WERI-Rb-1 (cell line): ENCODE measurements at regions not wholly inside any gene's neighbourhood (a gene's known extent, or its start where the extent isn't known, plus 50 kb on each side); places are given as distances from the start of the nearest gene placed in this dataset.
"Not testable (repeated sequence)": the region's sequence is repeated elsewhere in the genome, so short reads cannot be mapped to it uniquely, and the experiment has no call there.

Experiments used
- DNase-seq: peaks from one replicate; pipeline ENCODE4 v3.0.0-alpha.2; 2020
- H3K27ac ChIP-seq: fragments of 250-450 bp; sonication (Bioruptor Pico); 2 replicates; pipeline ENCODE4 v1.5.1; 2020; ENCODE audit warnings: mild to moderate bottlenecking, moderate library complexity
- H3K27me3 ChIP-seq: fragments of 250-450 bp; sonication (Bioruptor Pico); 2 replicates; pipeline ENCODE4 v1.5.1; 2021; ENCODE audit warnings: mild to moderate bottlenecking, low read depth, moderate library complexity; ENCODE audit not compliant: insufficient read depth, severe bottlenecking
- H3K36me3 ChIP-seq: fragments of 250-450 bp; sonication (Bioruptor Pico); 2 replicates; pipeline ENCODE4 v1.5.1; 2020; ENCODE audit warnings: mild to moderate bottlenecking, moderate library complexity
- H3K4me3 ChIP-seq: 2 replicates; pipeline ENCODE4 v1.5.1; 2011; ENCODE audit warnings: low read depth, mild to moderate bottlenecking, control low read depth, low read length
- H3K9me3 ChIP-seq: fragments of 250-450 bp; sonication (Bioruptor Pico); 2 replicates; pipeline ENCODE4 v1.5.1; 2021; ENCODE audit warnings: mild to moderate bottlenecking, moderate library complexity; ENCODE audit not compliant: severe bottlenecking
- TF ChIP-seq, protein P1 (sequence below): IDR thresholded peaks from 2 replicates; pipeline ENCODE4 v1.5.1; 2011; ENCODE audit warnings: low read depth, mild to moderate bottlenecking, control low read depth, inconsistent platforms, low read length

GRCh38 chr4:170170861-170171260, 81.1 kb upstream of the AADAT start:
- no peaks in the 10 kb centered on the region for H3K27me3 ChIP-seq
- no peaks in the 10 kb centered on the region for H3K36me3 ChIP-seq
- no peak overlapping the region for H3K27ac ChIP-seq
- TF ChIP-seq, protein P1, sequence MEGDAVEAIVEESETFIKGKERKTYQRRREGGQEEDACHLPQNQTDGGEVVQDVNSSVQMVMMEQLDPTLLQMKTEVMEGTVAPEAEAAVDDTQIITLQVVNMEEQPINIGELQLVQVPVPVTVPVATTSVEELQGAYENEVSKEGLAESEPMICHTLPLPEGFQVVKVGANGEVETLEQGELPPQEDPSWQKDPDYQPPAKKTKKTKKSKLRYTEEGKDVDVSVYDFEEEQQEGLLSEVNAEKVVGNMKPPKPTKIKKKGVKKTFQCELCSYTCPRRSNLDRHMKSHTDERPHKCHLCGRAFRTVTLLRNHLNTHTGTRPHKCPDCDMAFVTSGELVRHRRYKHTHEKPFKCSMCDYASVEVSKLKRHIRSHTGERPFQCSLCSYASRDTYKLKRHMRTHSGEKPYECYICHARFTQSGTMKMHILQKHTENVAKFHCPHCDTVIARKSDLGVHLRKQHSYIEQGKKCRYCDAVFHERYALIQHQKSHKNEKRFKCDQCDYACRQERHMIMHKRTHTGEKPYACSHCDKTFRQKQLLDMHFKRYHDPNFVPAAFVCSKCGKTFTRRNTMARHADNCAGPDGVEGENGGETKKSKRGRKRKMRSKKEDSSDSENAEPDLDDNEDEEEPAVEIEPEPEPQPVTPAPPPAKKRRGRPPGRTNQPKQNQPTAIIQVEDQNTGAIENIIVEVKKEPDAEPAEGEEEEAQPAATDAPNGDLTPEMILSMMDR = no peak
- no peak for DNase-seq
- no peak overlapping the region for H3K4me3 ChIP-seq
- no peaks in the 10 kb centered on the region for H3K9me3 ChIP-seq

GRCh38 chr4:170169699-170170098, 79.9 kb upstream of the AADAT start:
- DNase-seq = no peak
- Histone ChIP-seq H3K27me3 (no peaks in the 10 kb centered on the region), H3K4me3 (no peak overlapping the region), H3K9me3 (no peaks in the 10 kb centered on the region), H3K36me3 (no peaks in the 10 kb centered on the region), H3K27ac (no peak overlapping the region)
- TF ChIP-seq, protein P1 = no peak

- Histone ChIP-seq H3K4me3 (no peak overlapping the region), H3K9me3 (no peaks in the 10 kb centered on the region), H3K27ac (no peak overlapping the region), H3K36me3 (no peaks in the 10 kb centered on the region), H3K27me3 (no peaks in the 10 kb centered on the region)
- no peak for DNase-seq
- TF ChIP-seq, protein P1 = no peak
Measured at GRCh38 chr4:170167678-170168077, 77.9 kb upstream of the AADAT start.

DNA sequence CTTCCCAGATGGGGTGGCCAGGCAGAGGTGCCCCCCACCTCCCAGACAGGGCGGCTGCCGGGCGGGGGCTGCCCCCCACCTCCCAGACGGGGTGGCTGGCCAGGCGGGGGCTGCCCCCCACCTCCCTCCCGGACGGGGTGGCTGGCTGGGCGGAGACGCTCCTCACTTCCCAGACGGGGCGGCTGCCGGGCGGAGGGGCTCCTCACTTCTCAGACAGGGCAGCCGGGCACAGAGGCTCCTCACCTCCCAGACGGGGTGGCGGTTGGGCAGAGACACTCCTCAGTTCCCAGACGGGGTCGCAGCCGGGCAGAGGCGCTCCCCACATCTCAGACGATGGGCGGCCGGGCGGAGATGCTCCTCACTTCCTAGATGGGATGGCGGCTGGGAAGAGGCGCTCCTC, 76.4 kb upstream of the AADAT start:
- not testable (repeated sequence) for H3K27ac ChIP-seq, H3K9me3 ChIP-seq, DNase-seq, H3K4me3 ChIP-seq, H3K27me3 ChIP-seq, H3K36me3 ChIP-seq

GRCh38 chr4:170162416-170162815, 72.7 kb upstream of the AADAT start:
- TF ChIP-seq, protein P1 = no peak
- H3K27ac ChIP-seq = no peak overlapping the region
- H3K27me3 ChIP-seq = no peaks in the 10 kb centered on the region
- H3K36me3 ChIP-seq = no peaks in the 10 kb centered on the region
- DNase-seq = no peak
- H3K4me3 ChIP-seq = no peak overlapping the region
- H3K9me3 ChIP-seq = no peaks in the 10 kb centered on the region

GRCh38 chr4:170157670-170158069, 67.9 kb upstream of the AADAT start:
- Histone ChIP-seq H3K4me3 (no peak overlapping the region), H3K27ac (no peak overlapping the region), H3K9me3 (peaks cover 3% of the 10 kb centered on the region), H3K27me3 (no peaks in the 10 kb centered on the region), H3K36me3 (no peaks in the 10 kb centered on the region)
- no peak for DNase-seq
- TF ChIP-seq, protein P1 = no peak
